Upper lobe of right lung (tissue), 1 donor: ENCODE measurements at regions not wholly inside any gene's neighbourhood (a gene's known extent, or its start where the extent isn't known, plus 50 kb on each side); places are given as distances from the start of the nearest gene placed in this dataset.

Source experiments
- ATAC-seq: fragments of 200-7000 bp; cut with Tn5 transposase; one replicate; pipeline ENCODE4 v1.9.1; 2020; ENCODE audit warnings: mild to moderate bottlenecking, moderate library complexity
- DNase-seq: peaks from one replicate; pipeline ENCODE4 v3.0.0-alpha.2; 2020
- H3K27ac ChIP-seq: fragments of 200-600 bp; one replicate; pipeline ENCODE4 v1.8.0; 2022
- H3K27me3 ChIP-seq: fragments of 200-600 bp; one replicate; pipeline ENCODE4 v1.8.0; 2022; ENCODE audit warnings: mild to moderate bottlenecking
- H3K36me3 ChIP-seq: fragments of 200-600 bp; one replicate; pipeline ENCODE4 v1.8.0; 2022
- H3K4me1 ChIP-seq: fragments of 200-600 bp; one replicate; pipeline ENCODE4 v1.8.0; 2022
- H3K4me3 ChIP-seq: fragments of 200-600 bp; one replicate; pipeline ENCODE4 v1.8.0; 2022; ENCODE audit warnings: mild to moderate bottlenecking
- H3K9me3 ChIP-seq: fragments of 200-600 bp; one replicate; pipeline ENCODE4 v1.8.0; 2022
- intact Hi-C: fragments of 100-400 bp; cut with DNase I; formaldehyde crosslinking; loops from one replicate; pipeline ENCODE4 v1.11.0; 2022
- TF ChIP-seq, protein P1 (sequence below): fragments of 200-600 bp; IDR thresholded peaks from one replicate; pipeline ENCODE4 v1.8.0; 2022; ENCODE audit warnings: antibody characterized with exemption
- donor health status: DM: no; HTN: yes; CAD: no; lungs with severe emphysema.

DNA sequence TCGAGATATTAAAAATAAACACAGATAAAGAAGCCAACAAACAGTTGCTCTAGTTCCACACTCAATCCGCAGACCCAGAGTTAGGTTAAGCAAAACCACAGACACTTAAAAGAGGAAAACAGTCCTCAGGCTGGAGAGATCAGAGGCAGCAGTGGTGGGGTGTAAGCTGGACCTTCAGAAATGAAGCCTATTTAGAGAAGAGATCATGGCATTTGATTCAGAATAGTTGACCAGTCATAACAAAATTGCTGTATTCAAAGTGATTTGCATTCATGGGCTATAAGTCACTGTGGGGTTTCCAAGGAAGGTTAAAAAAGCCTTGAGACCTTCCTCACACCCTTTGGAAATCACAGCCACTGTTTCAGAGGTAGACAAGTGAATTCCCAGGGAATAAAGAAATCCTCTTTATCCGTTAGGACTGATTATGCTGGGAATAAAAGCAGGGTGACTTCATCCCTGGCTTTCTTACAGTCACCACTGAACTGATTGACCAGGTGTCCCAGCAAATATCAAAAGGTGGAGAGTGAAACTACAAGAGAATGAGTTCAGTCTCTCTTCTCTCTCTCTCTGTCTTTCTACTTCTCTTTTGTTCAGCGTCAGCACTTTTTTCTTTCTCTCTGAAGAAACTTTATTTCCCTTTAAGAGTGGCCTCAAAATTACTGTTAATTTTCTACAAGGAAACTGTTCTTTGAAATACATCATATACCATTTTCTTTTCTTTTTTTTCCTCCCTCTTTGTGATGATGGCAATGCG is 171.8 kb upstream of the PIK3C3 start:
- Histone ChIP-seq H3K4me3 (no peak overlapping the region), H3K36me3 (no peaks in the 10 kb centered on the region), H3K27ac (no peak overlapping the region), H3K9me3 (no peaks in the 10 kb centered on the region), H3K4me1 (no peaks in the 10 kb centered on the region), H3K27me3 (no peaks in the 10 kb centered on the region)
- ATAC-seq (no peak), DNase-seq (no peak)
- intact Hi-C loops = no loop called here
- TF ChIP-seq, protein P1, sequence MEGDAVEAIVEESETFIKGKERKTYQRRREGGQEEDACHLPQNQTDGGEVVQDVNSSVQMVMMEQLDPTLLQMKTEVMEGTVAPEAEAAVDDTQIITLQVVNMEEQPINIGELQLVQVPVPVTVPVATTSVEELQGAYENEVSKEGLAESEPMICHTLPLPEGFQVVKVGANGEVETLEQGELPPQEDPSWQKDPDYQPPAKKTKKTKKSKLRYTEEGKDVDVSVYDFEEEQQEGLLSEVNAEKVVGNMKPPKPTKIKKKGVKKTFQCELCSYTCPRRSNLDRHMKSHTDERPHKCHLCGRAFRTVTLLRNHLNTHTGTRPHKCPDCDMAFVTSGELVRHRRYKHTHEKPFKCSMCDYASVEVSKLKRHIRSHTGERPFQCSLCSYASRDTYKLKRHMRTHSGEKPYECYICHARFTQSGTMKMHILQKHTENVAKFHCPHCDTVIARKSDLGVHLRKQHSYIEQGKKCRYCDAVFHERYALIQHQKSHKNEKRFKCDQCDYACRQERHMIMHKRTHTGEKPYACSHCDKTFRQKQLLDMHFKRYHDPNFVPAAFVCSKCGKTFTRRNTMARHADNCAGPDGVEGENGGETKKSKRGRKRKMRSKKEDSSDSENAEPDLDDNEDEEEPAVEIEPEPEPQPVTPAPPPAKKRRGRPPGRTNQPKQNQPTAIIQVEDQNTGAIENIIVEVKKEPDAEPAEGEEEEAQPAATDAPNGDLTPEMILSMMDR = no peak

GRCh38 chr18:41771973-41772372 is 183.1 kb upstream of the PIK3C3 start:
- Histone ChIP-seq H3K27me3 (no peaks in the 10 kb centered on the region), H3K36me3 (no peaks in the 10 kb centered on the region), H3K4me3 (no peak overlapping the region), H3K4me1 (no peaks in the 10 kb centered on the region), H3K9me3 (no peaks in the 10 kb centered on the region), H3K27ac (no peak overlapping the region)
- no peak for ATAC-seq
- intact Hi-C loops = no loop called here
- TF ChIP-seq, protein P1 = no peak
- DNase-seq = no peak

GRCh38 chr18:41769265-41769664 is 185.8 kb upstream of the PIK3C3 start:
- H3K9me3 ChIP-seq = no peaks in the 10 kb centered on the region
- H3K4me3 ChIP-seq = no peak overlapping the region
- DNase-seq (no peak), ATAC-seq (no peak)
- no peaks in the 10 kb centered on the region for H3K27me3 ChIP-seq
- no peaks in the 10 kb centered on the region for H3K36me3 ChIP-seq
- TF ChIP-seq, protein P1 = no peak
- no peak overlapping the region for H3K27ac ChIP-seq
- no peaks in the 10 kb centered on the region for H3K4me1 ChIP-seq
- intact Hi-C loops = no loop called here

DNA sequence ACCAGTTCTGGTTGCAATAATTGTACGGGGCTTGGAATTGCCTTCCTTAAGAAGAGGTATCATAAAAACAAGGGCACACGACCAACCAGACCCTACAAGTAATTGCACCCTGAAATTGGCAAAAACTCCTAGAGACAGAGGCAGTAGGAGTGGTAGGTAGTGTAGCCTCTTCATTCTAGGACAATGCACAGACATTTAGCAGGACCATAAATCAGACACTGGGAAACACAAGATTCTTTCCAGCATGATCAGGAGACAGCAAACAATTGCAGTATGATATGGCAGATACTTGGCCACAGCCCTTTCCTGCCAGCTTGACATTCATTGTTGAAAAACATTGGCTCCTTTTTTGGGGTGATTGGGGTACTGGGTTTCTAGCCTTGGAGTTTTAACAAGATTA is 186.6 kb upstream of the PIK3C3 start:
- TF ChIP-seq, protein P1 = no peak
- Histone ChIP-seq H3K4me3 (no peak overlapping the region), H3K27ac (no peak overlapping the region), H3K36me3 (no peaks in the 10 kb centered on the region), H3K27me3 (no peaks in the 10 kb centered on the region), H3K4me1 (no peaks in the 10 kb centered on the region), H3K9me3 (no peaks in the 10 kb centered on the region)
- intact Hi-C loops = no loop called here
- DNase-seq (no peak), ATAC-seq (no peak)

GRCh38 chr18:41767960-41768359 is 187.1 kb upstream of the PIK3C3 start:
- H3K9me3 ChIP-seq = no peaks in the 10 kb centered on the region
- no peak overlapping the region for H3K4me3 ChIP-seq
- no peaks in the 10 kb centered on the region for H3K36me3 ChIP-seq
- no peak for ATAC-seq
- H3K27ac ChIP-seq = no peak overlapping the region
- no peaks in the 10 kb centered on the region for H3K4me1 ChIP-seq
- no peak for DNase-seq
- TF ChIP-seq, protein P1 = no peak
- H3K27me3 ChIP-seq = no peaks in the 10 kb centered on the region
- intact Hi-C loops = no loop called here

DNA sequence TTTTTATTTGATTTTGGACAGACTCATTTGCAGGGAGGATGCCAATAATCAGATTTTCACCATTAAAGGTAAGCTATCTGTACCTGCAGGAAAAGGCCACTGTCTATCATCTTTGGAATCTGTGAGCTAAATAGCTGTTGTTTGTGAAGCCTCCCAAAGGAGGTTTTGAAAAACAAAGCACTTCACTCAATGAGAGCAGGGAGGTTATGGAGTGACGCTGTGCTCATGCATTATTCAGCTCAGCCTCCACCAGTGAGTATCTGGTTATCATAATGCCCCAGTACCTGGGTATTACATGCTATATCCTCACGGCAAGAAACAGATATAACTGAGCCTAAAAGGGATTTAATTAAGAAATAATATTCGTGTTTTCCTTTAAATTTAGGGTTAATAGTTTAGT is 189.6 kb upstream of the PIK3C3 start:
- Histone ChIP-seq H3K9me3 (no peaks in the 10 kb centered on the region), H3K27me3 (no peaks in the 10 kb centered on the region), H3K36me3 (no peaks in the 10 kb centered on the region), H3K4me1 (no peaks in the 10 kb centered on the region), H3K4me3 (no peak overlapping the region), H3K27ac (no peak overlapping the region)
- TF ChIP-seq, protein P1 = no peak
- intact Hi-C loops = no loop called here
- ATAC-seq = no peak
- no peak for DNase-seq
